ENCODE measurements at regions not wholly inside any gene's neighbourhood (a gene's known extent, or its start where the extent isn't known, plus 50 kb on each side); places are given as distances from the start of the nearest gene placed in this dataset.
"Not testable (repeated sequence)": the region's sequence is repeated elsewhere in the genome, so short reads cannot be mapped to it uniquely, and the experiment has no call there.

GRCh38 chr20:29044239-29044638 is 2213.2 kb upstream of the DEFB115 start:
- not testable (repeated sequence) for TF ChIP-seq CTCF (IDR thresholded peaks at IDR 0.05; ENCODE audit: low read depth, low read length, poor library complexity, severe bottlenecking); EZH2phosphoT487 (IDR thresholded peaks at IDR 0.05; ENCODE audit: borderline replicate concordance, low read length)
